Neural cell (in vitro differentiated cells): ENCODE measurements at regions not wholly inside any gene's neighbourhood (a gene's known extent, or its start where the extent isn't known, plus 50 kb on each side); places are given as distances from the start of the nearest gene placed in this dataset.

Experiments
- H2AFZ ChIP-seq: fragments of 200-600, 300-800 bp; sonication (generic), shearing (Covaris generic); 2 replicates; pipeline ENCODE4 v1.6.0; 2014; ENCODE audit warnings: low read depth, mild to moderate bottlenecking, antibody characterized with exemption, low read length, moderate library complexity
- H3F3A ChIP-seq: fragments of 200-600 bp; shearing (Covaris generic); 2 replicates; pipeline ENCODE4 v1.6.1; 2016; ENCODE audit warnings: mild to moderate bottlenecking, moderate library complexity, mixed read lengths, antibody characterized with exemption, low read length; ENCODE audit not compliant: insufficient read depth, poor library complexity, severe bottlenecking
- H3K27ac ChIP-seq: fragments of 200-600, 300-800 bp; sonication (generic), shearing (Covaris generic); 2 replicates; pipeline ENCODE4 v1.5.1; 2014; ENCODE audit warnings: mild to moderate bottlenecking, low read length, moderate library complexity
- H3K27me3 ChIP-seq: fragments of 300-800, 200-600 bp; sonication (generic), shearing (Covaris generic); 2 replicates; pipeline ENCODE4 v1.6.0; 2014; ENCODE audit warnings: mild to moderate bottlenecking, low read depth, low read length, moderate library complexity; ENCODE audit not compliant: insufficient read depth
- H3K36me3 ChIP-seq: fragments of 300-800, 200-600 bp; sonication (generic), shearing (Covaris generic); 2 replicates; pipeline ENCODE4 v1.5.1; 2014; ENCODE audit warnings: mild to moderate bottlenecking, antibody characterized with exemption, low read length, moderate library complexity; ENCODE audit not compliant: insufficient read depth
- H3K4me2 ChIP-seq: fragments of 300-800, 200-600 bp; sonication (generic), shearing (Covaris generic); 2 replicates; pipeline ENCODE4 v1.6.0; 2014; ENCODE audit warnings: mild to moderate bottlenecking, low read length
- H3K4me3 ChIP-seq: fragments of 300-800, 200-600 bp; sonication (generic), shearing (Covaris generic); 2 replicates; pipeline ENCODE4 v1.5.1; 2014; ENCODE audit warnings: mild to moderate bottlenecking, low read length, moderate library complexity
- H3K79me2 ChIP-seq: fragments of 200-600 bp; shearing (Covaris generic); replicated peaks from 2 replicates; pipeline ENCODE4 v1.6.0; 2014; ENCODE audit warnings: mild to moderate bottlenecking, low read length, moderate library complexity; ENCODE audit not compliant: insufficient read depth
- H3K9ac ChIP-seq: fragments of 300-800, 200-600 bp; sonication (generic), shearing (Covaris generic); 2 replicates; pipeline ENCODE4 v1.6.1; 2016; ENCODE audit warnings: mild to moderate bottlenecking, low read length, mixed read lengths
- H3K9me2 ChIP-seq: fragments of 200-600 bp; shearing (Covaris generic); 2 replicates; pipeline ENCODE4 v1.6.1; 2016; ENCODE audit warnings: mild to moderate bottlenecking, low read length, mixed read lengths; ENCODE audit not compliant: insufficient read depth
- H3K9me3 ChIP-seq: fragments of 200-600, 300-800 bp; sonication (generic), shearing (Covaris generic); 2 replicates; pipeline ENCODE4 v1.6.1; 2016; ENCODE audit warnings: mild to moderate bottlenecking, mixed run types, low read length, moderate library complexity, mixed read lengths
- H4K20me1 ChIP-seq: fragments of 200-600 bp; shearing (Covaris generic); 2 replicates; pipeline ENCODE4 v1.6.1; 2016; ENCODE audit warnings: mild to moderate bottlenecking, mixed run types; ENCODE audit not compliant: insufficient read depth
- EP300 ChIP-seq: fragments of 450-650 bp; conservative IDR thresholded peaks from 2 replicates; pipeline ENCODE4 v1.6.1; 2014; ENCODE audit warnings: antibody characterized with exemption, mild to moderate bottlenecking, moderate library complexity; ENCODE audit not compliant: poor library complexity, severe bottlenecking
- EZH2 ChIP-seq: fragments of 200-600, 300-800 bp; shearing (Covaris generic), sonication (generic); IDR thresholded peaks from 2 replicates; pipeline ENCODE4 v1.6.1; 2014; ENCODE audit warnings: antibody characterized with exemption, low read length, borderline replicate concordance, mild to moderate bottlenecking; ENCODE audit not compliant: insufficient read depth, poor library complexity, severe bottlenecking
- MXI1 ChIP-seq: fragments of 450-650 bp; conservative IDR thresholded peaks from 2 replicates; pipeline ENCODE4 v1.6.1; 2014; ENCODE audit warnings: antibody characterized with exemption, mild to moderate bottlenecking; ENCODE audit not compliant: poor library complexity, severe bottlenecking
- POLR2AphosphoS5 ChIP-seq: IDR thresholded peaks from 2 replicates; pipeline ENCODE4 v1.6.1; 2012
- RAD21 ChIP-seq: fragments of 450-650 bp; conservative IDR thresholded peaks from 2 replicates; pipeline ENCODE4 v1.6.1; 2014; ENCODE audit warnings: antibody characterized with exemption, mild to moderate bottlenecking, moderate library complexity
- SMC3 ChIP-seq: fragments of 450-650 bp; conservative IDR thresholded peaks from 2 replicates; pipeline ENCODE4 v1.6.1; 2014; ENCODE audit warnings: antibody characterized with exemption, mild to moderate bottlenecking, moderate library complexity; ENCODE audit not compliant: poor library complexity
- TAF1 ChIP-seq: IDR thresholded peaks from 2 replicates; pipeline ENCODE4 v1.6.1; 2012; ENCODE audit warnings: low read depth
- TF ChIP-seq, protein P1 (sequence below): fragments of 450-650 bp; IDR thresholded peaks from 2 replicates; pipeline ENCODE4 v1.5.1; 2014; ENCODE audit warnings: antibody characterized with exemption, mild to moderate bottlenecking, moderate library complexity; ENCODE audit not compliant: poor library complexity, severe bottlenecking
- TF ChIP-seq, protein P2 (sequence below): IDR thresholded peaks from 2 replicates; pipeline ENCODE4 v1.6.1; 2012; ENCODE audit warnings: borderline replicate concordance

DNA sequence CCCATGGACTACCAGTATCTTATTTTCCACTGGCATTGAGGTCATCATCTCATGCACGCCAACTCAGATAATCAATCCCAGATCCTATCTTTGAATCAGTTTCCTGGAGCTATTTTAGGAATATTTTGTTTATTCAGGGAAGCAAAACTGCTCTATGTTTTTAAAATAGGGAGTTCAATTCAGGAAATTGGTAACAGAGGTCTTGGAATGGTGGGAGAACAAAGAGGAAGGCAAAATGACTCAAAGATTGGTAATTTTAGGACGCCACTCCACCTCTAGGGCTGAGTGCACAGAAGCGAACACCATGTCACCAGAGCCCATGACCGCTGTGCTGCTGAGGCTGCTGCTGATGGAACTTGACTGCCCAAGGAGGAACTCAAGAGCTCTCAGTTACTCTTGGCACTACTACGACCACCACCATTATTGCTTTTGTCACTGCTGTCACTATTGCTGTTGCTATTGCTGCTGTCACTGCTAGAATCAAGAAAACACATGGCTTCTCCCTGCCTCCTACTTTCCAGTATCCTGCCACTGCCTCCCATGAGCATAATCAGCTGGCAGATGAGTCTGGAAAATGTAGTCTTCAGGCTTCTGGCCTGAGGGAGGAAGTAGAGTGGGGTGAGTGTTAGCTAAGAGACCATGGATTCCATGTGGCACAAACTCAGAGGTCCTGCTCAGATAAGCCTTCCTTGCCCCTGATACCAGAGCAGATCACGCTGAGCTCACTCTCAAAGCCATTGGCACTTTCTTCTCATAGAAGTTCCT, 71.6 kb upstream of the CNIH3 start:
- H4K20me1 ChIP-seq: no peaks in the 10 kb centered on the region

DNA sequence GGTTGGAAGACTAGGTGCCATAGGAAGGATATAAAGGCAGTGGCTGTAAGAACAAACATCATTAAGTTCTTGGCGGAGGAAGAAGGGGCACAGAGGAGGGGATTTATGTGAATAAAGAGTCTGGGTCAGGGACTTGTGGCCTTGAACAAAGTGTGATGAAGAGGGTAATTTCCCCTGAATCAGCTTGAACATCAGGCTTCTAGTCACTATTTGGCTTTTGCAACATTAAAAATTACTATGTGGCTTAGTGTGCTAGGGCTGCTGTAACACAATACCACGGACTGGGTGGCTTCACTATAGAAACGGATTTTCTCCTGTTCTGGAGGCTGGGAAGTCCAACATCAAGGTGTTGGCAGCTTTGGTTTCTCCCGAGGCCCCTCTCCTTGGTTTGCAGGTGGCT, 70.5 kb upstream of the CNIH3 start:
- H3K36me3 ChIP-seq: no peaks in the 10 kb centered on the region
- H3K79me2 ChIP-seq: no peaks in the 10 kb centered on the region
- no peak overlapping the region for H3K9ac ChIP-seq
- no peak overlapping the region for H3K4me3 ChIP-seq
- H4K20me1 ChIP-seq: no peaks in the 10 kb centered on the region
- no peak overlapping the region for H3K27ac ChIP-seq
- H3F3A ChIP-seq: no peaks in the 10 kb centered on the region
- H3K4me2 ChIP-seq: no peak overlapping the region
- TF ChIP-seq TAF1 (no peak), RAD21 (no peak), POLR2AphosphoS5 (no peak), SMC3 (no peak), EP300 (no peak), MXI1 (no peak), EZH2 (no peak)
- TF ChIP-seq, protein P1, sequence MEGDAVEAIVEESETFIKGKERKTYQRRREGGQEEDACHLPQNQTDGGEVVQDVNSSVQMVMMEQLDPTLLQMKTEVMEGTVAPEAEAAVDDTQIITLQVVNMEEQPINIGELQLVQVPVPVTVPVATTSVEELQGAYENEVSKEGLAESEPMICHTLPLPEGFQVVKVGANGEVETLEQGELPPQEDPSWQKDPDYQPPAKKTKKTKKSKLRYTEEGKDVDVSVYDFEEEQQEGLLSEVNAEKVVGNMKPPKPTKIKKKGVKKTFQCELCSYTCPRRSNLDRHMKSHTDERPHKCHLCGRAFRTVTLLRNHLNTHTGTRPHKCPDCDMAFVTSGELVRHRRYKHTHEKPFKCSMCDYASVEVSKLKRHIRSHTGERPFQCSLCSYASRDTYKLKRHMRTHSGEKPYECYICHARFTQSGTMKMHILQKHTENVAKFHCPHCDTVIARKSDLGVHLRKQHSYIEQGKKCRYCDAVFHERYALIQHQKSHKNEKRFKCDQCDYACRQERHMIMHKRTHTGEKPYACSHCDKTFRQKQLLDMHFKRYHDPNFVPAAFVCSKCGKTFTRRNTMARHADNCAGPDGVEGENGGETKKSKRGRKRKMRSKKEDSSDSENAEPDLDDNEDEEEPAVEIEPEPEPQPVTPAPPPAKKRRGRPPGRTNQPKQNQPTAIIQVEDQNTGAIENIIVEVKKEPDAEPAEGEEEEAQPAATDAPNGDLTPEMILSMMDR: no peak
- TF ChIP-seq, protein P2, sequence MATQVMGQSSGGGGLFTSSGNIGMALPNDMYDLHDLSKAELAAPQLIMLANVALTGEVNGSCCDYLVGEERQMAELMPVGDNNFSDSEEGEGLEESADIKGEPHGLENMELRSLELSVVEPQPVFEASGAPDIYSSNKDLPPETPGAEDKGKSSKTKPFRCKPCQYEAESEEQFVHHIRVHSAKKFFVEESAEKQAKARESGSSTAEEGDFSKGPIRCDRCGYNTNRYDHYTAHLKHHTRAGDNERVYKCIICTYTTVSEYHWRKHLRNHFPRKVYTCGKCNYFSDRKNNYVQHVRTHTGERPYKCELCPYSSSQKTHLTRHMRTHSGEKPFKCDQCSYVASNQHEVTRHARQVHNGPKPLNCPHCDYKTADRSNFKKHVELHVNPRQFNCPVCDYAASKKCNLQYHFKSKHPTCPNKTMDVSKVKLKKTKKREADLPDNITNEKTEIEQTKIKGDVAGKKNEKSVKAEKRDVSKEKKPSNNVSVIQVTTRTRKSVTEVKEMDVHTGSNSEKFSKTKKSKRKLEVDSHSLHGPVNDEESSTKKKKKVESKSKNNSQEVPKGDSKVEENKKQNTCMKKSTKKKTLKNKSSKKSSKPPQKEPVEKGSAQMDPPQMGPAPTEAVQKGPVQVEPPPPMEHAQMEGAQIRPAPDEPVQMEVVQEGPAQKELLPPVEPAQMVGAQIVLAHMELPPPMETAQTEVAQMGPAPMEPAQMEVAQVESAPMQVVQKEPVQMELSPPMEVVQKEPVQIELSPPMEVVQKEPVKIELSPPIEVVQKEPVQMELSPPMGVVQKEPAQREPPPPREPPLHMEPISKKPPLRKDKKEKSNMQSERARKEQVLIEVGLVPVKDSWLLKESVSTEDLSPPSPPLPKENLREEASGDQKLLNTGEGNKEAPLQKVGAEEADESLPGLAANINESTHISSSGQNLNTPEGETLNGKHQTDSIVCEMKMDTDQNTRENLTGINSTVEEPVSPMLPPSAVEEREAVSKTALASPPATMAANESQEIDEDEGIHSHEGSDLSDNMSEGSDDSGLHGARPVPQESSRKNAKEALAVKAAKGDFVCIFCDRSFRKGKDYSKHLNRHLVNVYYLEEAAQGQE: no peak
- H3K27me3 ChIP-seq: no peaks in the 10 kb centered on the region
- H3K9me3 ChIP-seq: no peaks in the 10 kb centered on the region
- no peaks in the 10 kb centered on the region for H3K9me2 ChIP-seq
- no peak overlapping the region for H2AFZ ChIP-seq

More for the DNA sequence above, 71.6 kb upstream of the CNIH3 start:
- Histone ChIP-seq H3K4me3 (no peak overlapping the region), H3K9me2 (no peaks in the 10 kb centered on the region), H3K9ac (no peak overlapping the region), H2AFZ (no peak overlapping the region), H3K27ac (no peak overlapping the region), H3K36me3 (no peaks in the 10 kb centered on the region), H3K27me3 (no peaks in the 10 kb centered on the region), H3K9me3 (no peaks in the 10 kb centered on the region), H3K79me2 (no peaks in the 10 kb centered on the region), H3K4me2 (no peak overlapping the region), H3F3A (no peaks in the 10 kb centered on the region)
- TF ChIP-seq, protein P1: no peak
- TF ChIP-seq TAF1 (no peak), RAD21 (no peak), MXI1 (no peak), SMC3 (no peak), EP300 (no peak), POLR2AphosphoS5 (no peak), EZH2 (no peak)
- TF ChIP-seq, protein P2: no peak
